Stimulated activated naive CD4-positive, alpha-beta T cell (primary cell): ENCODE measurements at regions not wholly inside any gene's neighbourhood (a gene's known extent, or its start where the extent isn't known, plus 50 kb on each side); places are given as distances from the start of the nearest gene placed in this dataset.

Experiments used
- DNase-seq, 6 experiments: peaks; one replicate each; lab custom pipeline; 2025; lab: John Stamatoyannopoulos, UW

DNA sequence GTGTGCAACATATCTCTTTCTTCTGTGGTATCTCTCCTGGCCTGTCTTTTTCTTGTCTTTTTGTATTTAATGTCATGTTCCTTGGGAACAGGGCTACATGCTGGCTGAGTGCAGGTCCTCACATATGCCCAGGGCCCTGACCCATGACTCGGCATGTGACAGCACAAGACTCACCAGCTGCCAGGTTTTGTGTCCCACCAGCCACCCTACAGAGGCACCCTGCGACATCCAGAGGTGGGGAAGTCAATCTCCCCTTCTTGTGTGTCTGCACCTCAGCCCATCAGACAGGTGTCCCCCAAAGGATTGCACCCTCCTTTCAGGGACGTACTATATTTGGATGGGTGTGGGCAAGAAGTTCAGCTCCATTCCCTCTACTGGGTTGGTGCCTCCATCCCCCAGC lies 576.3 kb downstream of the RNF144B start:
- DNase-seq = no peak

DNA sequence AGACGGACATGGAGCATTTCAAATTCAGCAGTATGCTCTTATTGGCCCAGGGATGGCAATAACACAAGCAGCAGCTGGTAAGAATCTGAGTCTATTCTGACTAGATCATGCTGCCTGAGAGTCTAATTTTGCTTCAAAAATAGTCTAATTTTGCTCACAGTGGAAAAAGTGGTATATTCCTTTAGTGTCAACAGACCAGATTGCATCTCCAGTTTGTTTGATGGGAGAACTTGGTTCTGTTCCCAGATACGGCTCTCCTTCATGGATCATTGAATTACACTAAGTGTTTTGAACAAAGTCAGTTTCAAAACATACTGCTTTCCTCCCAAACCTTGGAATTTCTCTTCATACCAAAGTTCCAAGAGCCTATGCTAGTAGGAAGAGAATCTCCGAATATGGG lies 586.1 kb downstream of the RNF144B start:
- no peak for DNase-seq

DNA sequence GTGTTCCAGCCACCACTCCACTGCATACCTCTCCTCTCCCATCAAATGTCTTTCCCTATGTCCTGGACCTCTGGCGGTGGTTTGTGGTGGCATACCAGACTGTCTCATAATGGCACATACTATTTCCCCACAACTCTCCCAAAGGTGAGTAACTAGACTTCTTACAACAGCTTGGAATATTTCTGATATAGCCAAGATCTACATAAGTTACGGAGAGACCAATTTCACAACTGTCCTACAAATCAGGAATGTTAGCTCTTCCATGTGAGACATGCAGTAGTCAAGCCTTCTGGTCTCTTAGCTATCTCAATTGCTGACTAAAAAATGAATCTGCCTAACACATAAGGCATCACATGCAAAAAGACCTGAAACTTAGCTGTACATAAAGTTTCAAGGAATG lies 588.9 kb downstream of the RNF144B start:
- DNase-seq = no peak

DNA sequence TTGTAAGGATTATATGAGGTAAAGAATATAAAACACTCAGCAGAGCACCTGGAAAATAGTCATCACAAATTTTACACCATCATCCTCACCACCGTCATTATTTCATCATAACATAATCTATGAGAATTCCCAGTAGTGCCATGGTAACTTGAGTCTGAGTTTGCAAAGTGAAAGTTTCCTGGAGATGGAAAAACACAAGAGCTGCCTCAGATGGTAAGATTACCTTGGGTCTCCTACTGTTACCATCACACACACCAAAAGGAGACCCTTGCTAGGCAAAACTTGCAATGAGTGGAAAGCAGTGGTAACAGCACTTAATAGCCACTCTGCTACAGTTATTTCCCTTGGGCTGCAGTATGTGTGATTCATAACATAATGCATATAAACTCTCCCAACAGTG lies 589.8 kb downstream of the RNF144B start:
- no peak for DNase-seq

DNA sequence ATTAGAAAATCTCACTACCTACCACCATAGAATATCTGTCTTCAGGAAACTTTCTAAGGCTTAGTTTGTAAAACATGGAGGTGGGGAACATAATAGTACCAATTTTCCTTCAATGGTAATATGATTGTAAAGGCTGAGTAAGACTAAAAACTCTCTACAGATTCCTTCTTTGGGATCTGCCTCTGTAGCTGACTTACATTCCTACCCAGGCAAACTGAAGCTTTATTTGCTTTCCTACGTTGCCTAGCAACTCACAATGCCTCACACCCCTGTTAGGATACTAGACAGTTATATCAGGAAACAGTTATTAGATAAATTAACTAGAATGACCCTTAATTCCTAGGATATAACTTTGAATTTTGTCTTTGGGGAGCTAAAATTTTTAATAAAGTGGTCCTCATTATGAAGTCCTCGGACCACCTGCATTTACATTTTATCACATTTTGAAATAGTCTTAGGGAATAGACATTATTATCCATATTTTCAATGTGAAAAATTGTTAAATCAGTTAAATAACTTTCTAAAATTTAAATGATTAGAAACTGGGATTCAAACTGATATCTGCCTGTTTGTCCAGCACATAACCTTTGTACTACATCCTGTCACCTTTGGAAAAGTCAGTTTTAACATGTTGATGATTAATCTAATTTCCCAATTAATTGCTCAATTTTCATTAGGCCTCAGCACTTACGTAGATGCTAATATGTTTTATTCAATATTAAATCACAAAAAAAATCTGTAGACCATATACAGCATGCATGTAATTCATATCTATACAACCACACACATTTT lies 591.4 kb downstream of the RNF144B start:
- no peak for DNase-seq

DNA sequence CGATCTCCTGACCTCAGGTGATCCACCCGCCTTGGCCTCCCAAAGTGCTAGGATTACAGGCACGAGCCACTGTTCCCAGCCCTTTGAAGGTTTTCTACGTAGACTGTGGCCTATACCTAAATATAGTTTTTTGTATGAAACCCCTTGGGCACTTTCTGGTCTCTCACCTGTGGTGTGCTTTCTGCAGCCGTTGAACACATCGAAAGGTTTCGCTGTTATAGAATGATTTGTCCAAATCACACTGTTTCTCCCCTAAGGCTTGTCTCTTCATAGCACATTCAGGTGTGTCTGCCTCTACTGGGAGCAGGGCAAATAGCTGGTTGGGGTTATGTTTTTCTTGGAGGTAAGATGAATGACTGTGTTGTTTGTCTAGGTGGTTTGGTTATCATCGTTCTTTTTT lies 597.9 kb downstream of the RNF144B start:
- no peak for DNase-seq

DNA sequence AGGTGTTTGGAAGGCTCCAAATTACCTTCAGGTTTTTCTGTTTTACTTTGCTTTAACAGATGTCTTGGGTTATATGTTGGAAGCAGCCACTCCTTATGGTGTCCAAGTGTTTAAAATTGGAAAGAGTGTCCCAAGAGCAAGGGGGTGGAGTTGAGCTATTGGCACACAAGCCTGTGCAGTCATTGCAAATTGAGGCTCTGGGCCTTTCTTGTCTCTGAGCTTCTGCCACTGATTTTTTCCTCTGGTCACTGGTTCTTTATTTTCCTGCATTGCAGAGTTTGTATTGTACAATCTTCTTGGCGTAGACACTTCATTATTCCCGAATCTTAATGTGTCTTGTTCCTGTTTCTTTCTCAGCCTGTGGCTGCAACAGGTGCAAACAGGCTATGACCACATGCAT lies 598.8 kb downstream of the RNF144B start:
- no peak for DNase-seq

DNA sequence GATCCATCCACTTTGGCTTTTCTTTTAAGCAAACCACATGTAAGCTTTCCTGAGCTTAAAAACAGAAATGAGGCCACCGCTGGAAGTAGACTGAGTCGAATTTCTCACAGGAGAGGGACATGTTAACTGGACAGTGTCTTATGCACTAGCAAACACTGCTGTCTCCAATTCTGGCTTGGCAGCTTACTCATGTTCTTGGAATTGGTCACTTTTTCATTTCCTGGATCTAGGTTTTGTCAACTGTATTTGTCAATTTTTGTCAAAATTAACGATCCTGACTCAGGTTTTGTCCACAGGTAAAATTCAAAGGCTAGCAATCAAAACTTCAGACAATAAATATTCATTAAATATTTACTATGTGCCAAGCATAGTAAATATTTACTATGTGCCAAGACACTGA lies 601.5 kb downstream of the RNF144B start:
- no peak for DNase-seq

DNA sequence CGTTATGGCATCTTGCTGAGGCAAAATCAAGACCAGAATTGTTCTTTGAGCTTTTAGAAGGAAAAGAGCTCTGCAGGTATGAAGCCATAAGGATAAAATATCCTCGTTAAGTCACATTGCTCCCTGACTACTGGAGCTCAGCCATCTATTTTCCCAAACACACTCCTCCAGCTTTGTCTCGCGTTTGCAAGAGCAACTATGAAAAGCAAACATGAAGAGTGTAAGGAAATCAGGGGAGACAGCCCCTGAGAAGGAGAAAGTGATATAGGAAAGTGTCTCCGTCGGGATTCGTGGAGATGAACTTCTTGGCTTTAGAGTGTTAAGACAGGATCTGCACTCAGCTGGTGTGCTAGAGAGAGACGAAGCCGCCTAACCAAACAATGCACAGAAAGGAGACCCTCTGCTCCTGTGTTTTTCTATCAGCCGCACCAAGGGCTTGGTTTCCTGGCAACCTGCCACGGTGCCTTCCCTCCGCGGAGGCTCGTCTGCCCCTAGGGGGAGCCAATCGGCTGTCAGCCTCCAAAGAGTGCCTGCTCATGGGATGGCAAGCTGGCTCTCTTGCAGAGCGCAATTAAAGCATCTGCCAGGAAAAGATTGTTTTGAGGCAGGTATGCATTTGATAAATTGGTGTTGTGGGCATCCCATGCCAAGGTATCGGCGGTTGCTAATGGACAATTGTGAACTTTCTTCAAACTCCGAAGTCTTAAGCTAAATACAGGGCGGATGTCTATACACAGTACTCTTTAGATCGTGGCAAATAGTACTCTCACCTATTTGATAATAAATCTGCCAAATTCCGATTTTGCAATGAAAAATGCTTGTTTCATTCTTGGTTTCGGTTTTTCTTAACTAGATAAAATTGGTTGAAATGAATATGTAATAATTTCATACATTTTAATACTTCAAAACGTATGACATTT lies 603.2 kb downstream of the RNF144B start:
- DNase-seq = peak in 1 of 6 experiments; percentile 1

DNA sequence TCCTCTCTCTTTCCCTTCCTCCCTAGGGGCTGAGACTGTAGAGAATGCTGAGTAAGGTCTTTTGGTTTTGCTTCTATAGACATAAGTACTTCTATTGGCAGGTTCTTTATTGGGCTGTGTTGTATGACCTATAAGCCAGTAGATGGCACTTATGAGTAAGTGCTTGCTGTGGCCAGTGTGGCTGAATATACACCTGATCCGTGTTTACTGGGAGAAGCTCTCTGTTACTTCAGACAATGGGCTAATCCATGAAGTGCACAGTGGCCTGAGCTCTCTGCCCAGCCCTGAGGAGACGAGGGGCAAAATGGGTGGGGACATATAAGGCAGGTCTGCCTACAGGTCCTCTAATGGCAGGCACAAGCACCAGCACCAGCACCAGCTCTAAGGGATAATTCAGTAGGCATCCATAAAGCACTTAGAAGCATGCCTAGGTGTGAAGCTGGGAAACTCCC lies 610.3 kb downstream of the RNF144B start:
- DNase-seq = no peak

DNA sequence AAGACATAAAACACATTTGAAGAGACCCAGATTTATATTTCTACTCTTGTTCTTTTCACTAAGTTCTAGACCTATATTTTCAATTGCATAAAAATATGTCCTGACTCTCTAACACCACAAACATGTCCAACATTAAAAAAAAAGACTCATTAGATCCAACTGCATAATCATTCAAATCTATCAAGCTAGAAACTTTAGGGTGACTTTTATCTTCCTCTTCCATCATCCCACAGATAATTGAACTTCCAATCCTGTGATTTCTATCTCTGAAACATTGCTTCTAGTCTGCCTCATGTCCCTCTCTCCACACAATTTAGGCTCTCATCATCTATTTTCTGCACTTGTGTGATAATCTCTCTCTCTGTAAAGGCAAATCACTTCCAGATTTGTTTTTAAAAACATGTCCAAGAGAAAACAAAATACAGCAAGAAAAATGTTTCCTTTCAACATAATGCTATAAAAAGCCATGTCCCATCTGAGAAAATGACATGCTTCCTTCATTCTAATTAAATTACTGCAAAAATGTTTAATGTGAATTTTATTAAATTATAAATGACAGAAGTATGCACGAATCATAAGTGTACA lies 615.9 kb downstream of the RNF144B start:
- DNase-seq = no peak

DNA sequence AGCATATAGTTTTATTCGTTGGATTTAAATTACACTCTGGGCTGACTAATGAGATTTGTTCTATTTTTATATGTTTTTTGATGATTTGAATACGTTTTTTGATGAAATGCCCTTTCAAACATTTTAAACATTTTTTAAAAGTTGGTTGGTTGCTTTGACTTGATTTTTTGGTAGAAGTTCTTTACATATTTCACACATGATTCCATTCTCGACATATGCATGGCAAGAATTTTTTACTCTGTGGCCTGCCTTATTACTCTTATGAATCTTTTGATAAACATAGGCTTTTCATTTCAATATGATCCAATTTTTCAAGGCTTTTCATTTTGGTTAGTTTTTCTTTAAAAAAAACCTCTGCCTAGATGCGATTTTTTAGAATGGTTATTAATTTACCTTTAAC lies 617.0 kb downstream of the RNF144B start:
- no peak for DNase-seq

DNA sequence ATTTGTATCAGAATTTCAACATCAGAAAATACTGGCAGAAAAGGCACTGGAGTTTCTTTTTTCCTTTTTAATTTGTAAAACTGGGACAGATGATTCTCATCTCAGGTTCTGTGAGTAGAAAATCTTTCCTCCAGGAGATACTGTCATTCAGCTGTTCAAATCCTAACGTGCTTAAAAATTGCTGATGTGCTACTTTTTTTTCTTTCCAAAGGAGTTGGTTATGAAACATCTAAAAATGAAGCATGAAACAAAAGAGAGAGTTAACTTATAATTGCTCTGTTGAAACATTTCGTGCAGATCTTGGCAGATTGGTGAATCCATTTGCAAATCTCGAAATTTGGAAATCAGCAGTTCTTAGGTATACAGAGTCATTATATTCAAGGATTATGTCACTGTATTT lies 622.6 kb downstream of the RNF144B start:
- DNase-seq = no peak

DNA sequence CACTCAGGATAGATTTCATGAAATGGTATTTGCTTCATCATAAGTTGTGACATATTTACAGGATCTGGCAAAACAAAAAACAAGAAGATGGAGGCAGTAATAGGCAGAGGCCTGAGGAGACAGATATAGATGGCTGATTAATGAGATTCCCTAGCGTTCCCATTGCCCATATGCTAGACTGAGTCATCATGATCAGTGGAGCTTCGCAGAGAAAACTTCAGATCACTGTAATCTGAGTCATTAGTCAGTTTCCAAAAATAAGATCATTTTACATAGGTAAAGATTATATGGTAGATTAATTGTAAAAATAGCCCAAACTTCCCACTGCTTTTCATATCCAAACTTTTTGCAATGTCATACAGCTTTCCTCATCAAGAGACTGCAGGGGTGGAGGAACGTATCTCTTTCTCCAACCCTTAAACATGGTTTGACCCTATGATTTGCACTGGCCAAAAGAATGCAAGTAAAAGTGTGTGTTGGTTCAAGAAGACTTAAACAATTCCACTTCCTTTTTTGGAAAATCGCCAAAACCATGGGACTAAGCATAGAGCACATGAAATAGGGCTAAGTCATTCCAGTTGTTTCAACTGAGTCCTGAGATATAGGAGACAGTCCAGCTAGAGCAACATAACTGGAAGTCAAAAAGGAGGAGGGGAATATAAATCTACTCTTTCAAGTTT lies 626.0 kb downstream of the RNF144B start:
- DNase-seq = no peak

DNA sequence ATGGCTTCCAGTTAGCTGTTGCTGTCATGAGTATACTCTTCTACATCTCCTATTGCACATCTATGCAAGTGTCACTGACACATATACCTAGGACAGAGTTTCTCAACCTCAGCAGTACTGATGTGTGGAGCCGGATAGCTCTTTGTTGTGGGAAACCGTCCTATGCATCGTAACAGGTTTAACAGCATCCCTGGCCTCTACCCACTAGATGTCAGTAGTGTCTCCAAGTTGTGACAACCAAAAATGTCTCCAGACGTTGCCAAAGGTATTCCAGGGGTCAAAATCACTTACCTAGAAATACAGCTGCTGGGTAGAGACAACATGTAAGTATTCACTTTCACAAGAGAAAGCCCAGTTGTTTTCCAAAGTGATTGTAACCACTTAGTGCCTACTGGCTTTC lies 637.6 kb downstream of the RNF144B start:
- DNase-seq = no peak

DNA sequence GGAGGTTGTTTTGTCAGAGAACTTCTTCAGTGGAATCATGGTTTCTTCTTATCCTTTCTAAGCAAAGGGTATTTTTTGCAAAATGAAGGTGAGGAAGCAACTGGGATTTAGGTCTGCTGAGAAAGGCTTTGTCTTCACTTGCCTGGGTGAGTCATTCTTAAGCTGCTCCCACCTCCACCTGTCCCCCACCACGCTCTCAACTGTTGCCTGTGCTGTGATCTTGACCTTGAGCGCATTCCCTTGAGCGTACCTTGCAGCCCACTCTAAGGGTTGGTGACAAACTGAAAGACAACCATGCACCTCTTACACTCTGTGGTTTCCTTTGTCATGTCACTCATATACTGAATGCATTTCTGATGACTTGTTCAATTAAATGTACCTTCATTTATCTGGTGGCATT lies 641.1 kb downstream of the RNF144B start:
- DNase-seq = no peak

DNA sequence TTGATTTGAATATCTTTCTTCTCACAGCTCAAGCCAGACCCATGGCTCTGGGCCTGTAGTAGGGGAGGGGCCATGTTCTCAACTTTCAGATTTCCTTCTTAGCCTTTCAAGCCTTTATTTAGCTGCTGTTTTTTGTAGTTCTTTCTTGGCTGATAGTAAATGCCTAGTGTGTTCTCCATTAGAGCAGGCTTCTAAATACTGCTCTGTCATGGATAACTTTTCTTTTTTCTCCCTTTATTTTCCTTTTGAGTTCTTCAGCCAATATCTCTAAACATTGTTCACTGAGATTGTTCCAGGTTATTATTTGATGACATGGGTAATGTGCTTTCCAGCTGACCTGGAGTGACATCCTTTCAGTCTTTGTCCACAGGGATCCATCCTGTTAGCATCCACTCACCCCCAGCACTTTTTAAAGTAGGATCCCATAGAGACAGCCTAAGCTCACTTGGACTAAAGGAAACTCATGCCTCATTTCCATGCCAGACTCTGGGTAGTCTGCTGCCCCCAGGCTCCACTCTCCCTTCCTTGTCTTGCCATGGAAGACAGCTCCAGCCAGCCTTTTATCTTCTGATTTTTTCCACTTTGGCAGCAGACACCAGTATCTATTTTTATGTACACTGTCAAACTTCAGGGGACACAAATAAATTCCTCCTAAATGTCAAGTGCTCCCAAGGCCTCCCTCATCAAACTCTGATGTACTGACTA lies 645.6 kb downstream of the RNF144B start:
- DNase-seq = no peak

DNA sequence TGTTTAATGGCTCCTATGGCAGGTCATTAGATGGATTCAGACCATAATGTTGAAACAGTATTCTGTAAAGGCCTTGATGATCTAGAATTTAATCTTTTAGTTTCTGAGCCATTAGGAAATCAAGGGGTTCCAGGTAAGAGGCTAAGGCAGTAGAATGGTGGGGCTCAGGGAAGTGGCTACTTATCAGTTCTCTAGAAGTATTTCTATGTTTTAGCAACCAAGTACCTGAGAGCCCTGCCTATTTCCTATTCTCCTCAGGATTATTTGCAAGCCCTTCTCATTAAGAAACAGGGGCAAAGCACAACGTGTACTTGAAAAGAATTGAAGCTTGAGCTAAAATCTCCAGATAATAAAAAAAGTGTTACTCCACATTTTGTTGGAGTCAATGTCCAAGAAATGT lies 646.5 kb downstream of the RNF144B start:
- no peak for DNase-seq

DNA sequence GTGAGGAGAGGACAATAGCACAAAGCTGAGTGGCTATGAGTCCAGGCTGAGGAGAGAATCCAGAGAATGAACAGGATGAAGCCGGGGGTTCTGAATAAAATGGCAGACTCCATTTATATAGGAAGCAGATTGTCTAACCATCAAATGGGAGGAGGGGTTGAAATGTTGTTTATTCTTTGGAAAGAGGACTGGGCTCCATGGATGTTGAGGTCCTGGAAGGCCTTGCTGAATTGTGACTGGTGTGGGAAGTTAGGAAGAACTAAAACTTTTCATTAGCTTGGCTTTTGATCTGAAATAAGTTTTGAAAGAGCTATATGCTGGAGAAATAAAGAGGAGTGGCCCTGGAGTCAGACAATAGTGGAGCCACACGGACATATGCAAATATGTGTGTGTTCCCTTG lies 647.8 kb downstream of the RNF144B start:
- no peak for DNase-seq

DNA sequence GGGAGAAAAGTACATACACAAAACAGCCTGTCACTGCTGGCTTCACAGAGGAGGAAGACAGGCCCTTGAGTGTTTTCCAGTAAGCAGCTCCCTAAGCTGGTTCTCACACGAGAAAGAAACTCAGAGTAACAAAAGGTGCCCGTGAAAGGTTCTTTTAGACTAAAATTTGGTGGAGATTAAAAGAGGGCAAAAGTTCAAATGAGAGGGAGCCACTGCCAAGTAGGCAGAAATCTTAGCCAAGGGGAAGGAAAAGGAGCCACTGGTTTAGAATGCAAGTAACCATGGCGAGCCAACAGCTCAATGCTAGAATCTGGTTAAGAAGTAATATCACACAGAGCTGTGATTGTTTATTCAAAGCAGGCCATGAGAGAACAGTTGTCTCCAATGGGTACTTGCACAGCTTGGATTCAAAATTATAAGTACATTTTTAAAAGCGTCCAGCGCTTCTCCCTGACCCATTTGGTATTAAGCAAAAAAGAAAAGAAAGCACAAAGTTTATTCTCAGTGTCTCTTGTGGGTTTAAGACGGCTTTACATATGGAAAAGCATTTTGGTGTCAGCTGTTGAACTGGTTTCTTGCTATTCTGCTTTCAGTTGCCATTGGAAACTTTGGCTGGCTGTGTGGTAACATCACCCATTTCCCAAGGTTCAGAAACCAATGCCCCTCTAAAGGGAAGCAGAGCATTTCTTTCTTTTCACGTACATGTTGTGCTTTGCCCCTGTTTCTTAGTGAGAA lies 648.5 kb downstream of the RNF144B start:
- no peak for DNase-seq

DNA sequence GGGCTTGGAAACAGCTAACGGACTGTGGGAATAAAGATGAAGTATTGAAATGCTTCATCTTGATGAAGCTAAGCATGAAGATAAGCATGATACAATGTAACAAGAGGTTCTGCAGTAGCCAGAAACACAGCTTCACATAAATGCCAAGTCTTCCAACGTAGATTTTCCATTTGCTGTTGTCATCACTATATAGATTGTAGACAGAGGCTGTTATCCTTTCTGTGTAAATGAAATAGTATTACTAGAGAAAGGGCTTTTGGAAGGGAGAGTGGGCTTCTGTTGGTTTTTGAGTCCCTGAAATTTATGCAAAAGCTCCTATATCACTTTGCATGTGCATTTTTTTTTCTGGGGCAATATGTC lies 649.0 kb downstream of the RNF144B start:
- no peak for DNase-seq
